Skeletal muscle tissue (tissue), 3 donors: ENCODE measurements at regions not wholly inside any gene's neighbourhood (a gene's known extent, or its start where the extent isn't known, plus 50 kb on each side); places are given as distances from the start of the nearest gene placed in this dataset.
"Not testable (repeated sequence)": the region's sequence is repeated elsewhere in the genome, so short reads cannot be mapped to it uniquely, and the experiment has no call there.

Experiments
- H3K27ac ChIP-seq: one replicate; pipeline ENCODE4 v1.7.0; 2013; ENCODE audit warnings: mild to moderate bottlenecking, low read depth, low read length, inconsistent platforms
- H3K27me3 ChIP-seq, 3 donors: one replicate each; pipeline ENCODE4 v1.7.0; 2013; ENCODE audit warnings: low read length in 3 of 3; ENCODE audit not compliant: control insufficient read depth in 3 of 3, insufficient read depth in 3 of 3
- H3K36me3 ChIP-seq, 3 donors: one replicate each; pipeline ENCODE4 v1.7.0; 2013; ENCODE audit warnings: low read length in 3 of 3; ENCODE audit not compliant: control insufficient read depth in 3 of 3, insufficient read depth in 3 of 3
- H3K4me1 ChIP-seq, 3 donors: one replicate each; pipeline ENCODE4 v1.7.0; 2013; ENCODE audit warnings: low read length in 3 of 3, mild to moderate bottlenecking in 3 of 3; ENCODE audit not compliant: control insufficient read depth in 3 of 3, insufficient read depth in 3 of 3
- H3K4me3 ChIP-seq, 3 donors: one replicate each; pipeline ENCODE4 v1.7.0; 2013; ENCODE audit warnings: low read length in 3 of 3
- H3K9ac ChIP-seq, 3 donors: one replicate each; pipeline ENCODE4 v1.7.0; 2013; ENCODE audit warnings: low read length in 3 of 3, mild to moderate bottlenecking in 3 of 3, moderate library complexity in 2 of 3, low read depth in 1 of 3
- H3K9me3 ChIP-seq, 3 donors: one replicate each; pipeline ENCODE4 v1.7.0; 2013; ENCODE audit warnings: low read length in 3 of 3; ENCODE audit not compliant: control insufficient read depth in 3 of 3
- donor health status: Osteomylitis.

DNA sequence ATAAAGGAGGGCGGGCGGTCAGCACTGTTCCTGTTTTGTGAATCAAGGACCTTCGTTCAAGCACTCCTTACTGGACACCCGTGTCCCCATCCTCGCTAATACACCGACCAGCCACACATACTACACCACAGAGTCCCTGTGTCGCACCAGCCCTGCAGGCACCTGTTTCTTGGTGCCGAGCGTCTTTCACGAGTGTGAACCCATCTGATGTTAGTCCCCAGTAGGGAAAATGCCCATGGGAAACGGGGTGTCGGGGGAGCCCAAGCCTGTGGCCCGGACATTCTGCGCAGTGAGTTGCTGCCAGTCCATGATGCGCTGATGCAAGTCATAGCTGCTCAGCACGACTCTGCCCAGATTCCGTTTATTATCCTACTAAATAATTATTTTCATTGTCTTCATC is 74.7 kb downstream of the TTLL2 start:
- Histone ChIP-seq H3K27ac (no peak overlapping the region), H3K9ac (no peak overlapping the region), H3K36me3 (no peaks in the 10 kb centered on the region), H3K9me3 (no peaks in the 10 kb centered on the region), H3K4me1 (no peaks in the 10 kb centered on the region), H3K27me3 (peaks cover under 1 to 38% (median 22%) of the 10 kb centered on the region in 3 donors), H3K4me3 (no peak overlapping the region)

DNA sequence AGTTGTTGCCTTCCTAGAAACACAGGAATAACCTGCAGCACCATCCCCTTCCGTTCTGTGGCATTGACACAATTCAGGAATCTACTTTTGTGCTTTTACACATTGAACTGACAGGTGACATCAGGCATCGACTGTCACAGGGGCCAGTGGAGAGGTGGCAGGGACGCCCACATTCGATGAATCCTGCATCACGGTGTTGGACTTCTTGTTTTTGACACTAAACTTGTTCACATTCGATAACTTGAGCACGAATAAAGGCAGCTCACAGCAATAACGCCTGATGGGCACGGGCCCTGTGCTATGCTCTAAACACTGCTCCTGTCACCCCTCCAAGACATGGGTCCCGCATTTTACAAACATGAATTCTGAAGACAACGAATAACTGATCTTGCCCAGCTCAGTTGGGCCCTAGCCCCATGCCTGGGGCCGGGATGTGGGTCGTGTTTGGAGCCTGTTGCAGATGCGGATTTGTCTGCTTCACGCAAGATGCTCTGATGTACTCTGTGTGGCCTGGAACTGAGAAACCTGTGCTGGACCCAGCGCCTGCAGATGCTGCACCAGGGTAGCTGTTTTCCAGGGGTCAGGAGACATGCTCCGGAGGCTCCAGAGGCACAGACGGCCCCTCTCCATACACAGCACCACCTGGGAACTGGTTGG is 75.7 kb downstream of the TTLL2 start:
- Histone ChIP-seq H3K4me1 (no peaks in the 10 kb centered on the region), H3K27me3 (peaks cover 4 to 46% (median 26%) of the 10 kb centered on the region in 3 donors), H3K4me3 (no peak overlapping the region), H3K9me3 (no peaks in the 10 kb centered on the region), H3K36me3 (no peaks in the 10 kb centered on the region), H3K9ac (no peak overlapping the region), H3K27ac (no peak overlapping the region)

DNA sequence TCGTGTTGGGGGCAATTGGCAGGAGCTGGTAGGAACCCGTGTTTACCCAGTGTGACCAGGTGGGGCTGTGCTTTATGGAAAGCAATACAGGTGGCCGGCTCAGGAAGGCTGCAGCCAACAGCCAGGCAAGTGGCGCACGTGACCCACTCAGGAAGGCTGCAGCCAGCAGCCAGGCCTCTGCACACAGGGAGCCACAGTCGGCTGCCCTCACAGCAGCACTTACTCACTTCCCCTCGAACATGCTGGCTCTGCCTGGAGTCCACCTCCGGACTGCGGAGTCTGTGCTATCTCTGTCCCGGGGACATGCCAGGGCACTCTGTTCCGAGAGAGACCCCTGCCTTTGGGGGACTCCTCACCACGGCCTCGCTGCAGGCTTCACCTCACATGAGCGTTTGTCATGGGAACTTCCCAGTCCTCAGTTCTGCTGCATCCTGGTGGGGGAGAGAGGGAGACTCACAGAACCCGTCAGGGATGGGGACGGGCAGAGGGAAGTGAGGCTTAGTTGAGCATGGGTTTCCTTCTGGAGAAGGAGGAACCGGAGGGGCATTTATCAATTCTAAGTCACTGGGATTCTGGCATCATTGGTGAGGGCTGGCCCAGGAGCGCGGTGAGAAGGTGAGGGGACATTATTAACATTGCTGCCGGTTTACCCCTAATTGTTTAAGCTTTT is 76.8 kb downstream of the TTLL2 start:
- H3K36me3 ChIP-seq: no peaks in the 10 kb centered on the region
- H3K4me3 ChIP-seq: no peak overlapping the region
- no peaks in the 10 kb centered on the region for H3K4me1 ChIP-seq
- no peaks in the 10 kb centered on the region for H3K9me3 ChIP-seq
- no peak overlapping the region for H3K27ac ChIP-seq
- H3K9ac ChIP-seq: no peak overlapping the region
- H3K27me3 ChIP-seq: peaks cover 4 to 53% (median 35%) of the 10 kb centered on the region in 3 donors

DNA sequence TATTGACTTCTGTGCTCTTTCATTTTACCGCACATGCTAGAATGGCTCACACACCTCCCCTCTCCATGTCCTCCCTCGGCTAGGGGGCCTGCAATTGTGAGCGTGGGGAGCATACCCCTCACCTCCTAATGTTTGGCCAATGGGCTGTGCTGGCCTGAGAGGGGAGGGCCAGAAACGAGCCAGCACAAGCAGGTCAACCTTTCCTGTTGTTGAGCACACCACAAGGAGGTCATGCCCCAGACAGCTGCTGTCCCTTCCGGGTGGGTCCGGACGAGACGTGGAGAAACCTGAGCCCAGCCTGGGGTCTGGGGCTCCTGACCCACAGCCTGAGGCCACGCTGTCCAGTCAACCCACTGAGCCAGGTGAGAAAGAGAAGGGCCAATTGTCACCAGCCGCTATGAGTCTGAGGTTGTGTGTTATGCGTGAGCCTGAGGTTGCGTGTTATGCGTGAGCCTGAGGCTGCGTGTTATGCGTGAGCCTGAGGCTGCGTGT is 77.4 kb downstream of the TTLL2 start:
- H3K9ac ChIP-seq: no peak overlapping the region
- H3K9me3 ChIP-seq: no peaks in the 10 kb centered on the region
- H3K36me3 ChIP-seq: no peaks in the 10 kb centered on the region
- H3K27ac ChIP-seq: no peak overlapping the region
- no peak overlapping the region for H3K4me3 ChIP-seq
- peaks cover 4 to 53% (median 35%) of the 10 kb centered on the region in 3 donors for H3K27me3 ChIP-seq
- H3K4me1 ChIP-seq: no peaks in the 10 kb centered on the region

DNA sequence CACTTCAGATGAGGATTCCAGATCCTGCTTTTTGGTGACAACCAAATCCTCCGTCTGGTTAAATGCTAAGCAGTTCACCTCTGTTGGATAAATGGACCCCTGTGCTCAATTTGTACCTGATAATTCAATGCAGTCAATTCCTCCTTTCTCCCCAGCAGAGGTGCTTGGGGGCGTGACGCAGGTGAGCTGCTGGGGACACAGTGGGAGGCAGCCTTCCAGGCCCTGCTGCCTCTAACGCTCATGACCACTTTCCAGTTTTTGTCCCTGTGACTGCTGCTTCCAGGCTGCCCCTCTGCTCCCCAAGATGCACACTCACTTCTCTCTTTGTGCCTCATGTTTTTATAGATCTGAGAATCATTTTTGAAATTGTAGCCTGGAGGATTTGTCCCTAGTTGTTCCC is 78.5 kb downstream of the TTLL2 start:
- no peak overlapping the region for H3K27ac ChIP-seq
- no peak overlapping the region for H3K9ac ChIP-seq

GRCh38 chr6:167404385-167405049 is 79.6 kb downstream of the TTLL2 start:
- no peak overlapping the region for H3K9ac ChIP-seq
- no peak overlapping the region for H3K27ac ChIP-seq
- no peaks in the 10 kb centered on the region for H3K36me3 ChIP-seq
- H3K4me1 ChIP-seq: no peaks in the 10 kb centered on the region
- peaks cover 4 to 56% (median 35%) of the 10 kb centered on the region in 3 donors for H3K27me3 ChIP-seq
- no peaks in the 10 kb centered on the region for H3K9me3 ChIP-seq
- H3K4me3 ChIP-seq: no peak overlapping the region

More for the DNA sequence above, 78.5 kb downstream of the TTLL2 start:
- H3K9me3 ChIP-seq: no peaks in the 10 kb centered on the region
- no peaks in the 10 kb centered on the region for H3K36me3 ChIP-seq
- H3K27me3 ChIP-seq: peaks cover 4 to 56% (median 35%) of the 10 kb centered on the region in 3 donors
- no peak overlapping the region for H3K4me3 ChIP-seq
- no peaks in the 10 kb centered on the region for H3K4me1 ChIP-seq

DNA sequence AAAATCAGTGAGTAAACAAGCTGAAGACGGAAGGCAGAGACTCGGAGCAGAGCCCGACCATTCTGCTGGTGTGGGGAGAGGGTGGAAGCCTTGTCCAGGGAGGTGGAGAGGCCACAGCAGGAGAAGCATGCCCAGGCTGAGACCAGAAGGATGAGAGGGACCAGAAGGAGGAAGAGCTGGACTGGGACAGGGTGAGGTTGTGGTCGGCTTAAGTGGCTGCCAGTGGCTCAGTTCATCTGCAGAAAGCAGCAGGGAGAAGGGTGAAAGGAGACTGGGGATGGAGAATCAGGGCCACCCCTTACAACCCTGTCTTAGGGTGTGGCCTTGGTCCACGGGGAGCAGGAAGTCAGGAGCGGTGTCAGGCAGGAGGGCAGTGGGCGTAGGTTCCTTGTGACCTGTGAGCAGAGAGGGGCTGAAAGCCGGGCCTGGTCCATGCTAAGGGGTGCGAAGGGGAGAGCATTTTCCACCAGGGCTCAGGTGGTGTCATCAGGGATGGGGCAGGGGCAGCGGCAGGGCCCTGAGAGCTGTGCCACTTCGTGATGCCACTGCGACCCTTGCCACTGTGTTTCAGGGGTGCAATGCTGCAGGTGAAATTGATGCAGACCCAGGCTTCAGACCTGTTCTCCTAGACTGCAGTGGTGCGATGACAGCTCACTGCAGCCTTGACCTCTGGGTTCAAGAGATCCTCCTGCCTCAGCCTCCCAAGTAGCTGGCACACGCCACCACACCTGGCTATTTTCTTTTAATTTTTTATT is 81.1 kb downstream of the TTLL2 start:
- H3K27ac ChIP-seq: no peak overlapping the region
- no peaks in the 10 kb centered on the region for H3K9me3 ChIP-seq
- peaks cover 4 to 42% (median 38%) of the 10 kb centered on the region in 3 donors for H3K27me3 ChIP-seq
- no peak overlapping the region for H3K9ac ChIP-seq
- H3K4me3 ChIP-seq: no peak overlapping the region
- H3K36me3 ChIP-seq: no peaks in the 10 kb centered on the region
- H3K4me1 ChIP-seq: no peaks in the 10 kb centered on the region

DNA sequence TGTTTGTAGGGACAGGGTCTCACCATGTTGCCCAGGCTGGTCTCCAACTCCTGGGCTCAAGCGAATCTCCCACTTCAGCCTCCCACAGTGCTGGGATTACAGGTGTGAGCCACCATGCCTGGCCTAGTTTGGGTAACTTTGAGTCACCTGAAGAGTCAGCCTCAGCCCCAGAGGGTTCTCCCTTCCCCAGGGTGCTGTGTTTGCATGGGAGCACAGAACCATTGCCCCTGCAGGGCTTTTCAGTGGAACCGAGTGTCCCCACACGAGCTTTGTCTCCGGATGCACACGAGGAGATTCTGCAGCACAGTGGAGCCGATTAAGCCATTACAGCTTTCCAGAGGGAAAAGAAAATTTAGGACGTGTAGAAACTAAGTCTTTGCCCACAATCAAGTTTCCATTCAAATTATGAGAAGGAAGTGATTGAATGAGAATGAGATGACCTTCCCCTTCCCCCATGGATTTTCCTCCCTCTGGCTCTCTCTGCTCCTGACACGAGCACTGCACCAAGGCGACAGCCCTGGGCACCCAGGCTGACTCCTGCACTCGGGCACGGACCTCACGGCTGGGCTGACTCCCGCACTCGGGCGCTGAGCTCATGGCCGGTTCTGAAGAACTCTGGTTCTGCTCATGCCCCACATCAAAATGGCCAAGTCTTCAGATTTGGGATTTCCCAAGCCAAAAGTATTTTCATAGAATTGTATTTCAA is 81.8 kb downstream of the TTLL2 start:
- H3K9ac ChIP-seq, H3K4me1 ChIP-seq, H3K4me3 ChIP-seq, H3K27ac ChIP-seq, H3K36me3 ChIP-seq, H3K9me3 ChIP-seq: not testable (repeated sequence)
- peaks cover 4 to 35% (median 33%) of the 10 kb centered on the region in 3 donors for H3K27me3 ChIP-seq

DNA sequence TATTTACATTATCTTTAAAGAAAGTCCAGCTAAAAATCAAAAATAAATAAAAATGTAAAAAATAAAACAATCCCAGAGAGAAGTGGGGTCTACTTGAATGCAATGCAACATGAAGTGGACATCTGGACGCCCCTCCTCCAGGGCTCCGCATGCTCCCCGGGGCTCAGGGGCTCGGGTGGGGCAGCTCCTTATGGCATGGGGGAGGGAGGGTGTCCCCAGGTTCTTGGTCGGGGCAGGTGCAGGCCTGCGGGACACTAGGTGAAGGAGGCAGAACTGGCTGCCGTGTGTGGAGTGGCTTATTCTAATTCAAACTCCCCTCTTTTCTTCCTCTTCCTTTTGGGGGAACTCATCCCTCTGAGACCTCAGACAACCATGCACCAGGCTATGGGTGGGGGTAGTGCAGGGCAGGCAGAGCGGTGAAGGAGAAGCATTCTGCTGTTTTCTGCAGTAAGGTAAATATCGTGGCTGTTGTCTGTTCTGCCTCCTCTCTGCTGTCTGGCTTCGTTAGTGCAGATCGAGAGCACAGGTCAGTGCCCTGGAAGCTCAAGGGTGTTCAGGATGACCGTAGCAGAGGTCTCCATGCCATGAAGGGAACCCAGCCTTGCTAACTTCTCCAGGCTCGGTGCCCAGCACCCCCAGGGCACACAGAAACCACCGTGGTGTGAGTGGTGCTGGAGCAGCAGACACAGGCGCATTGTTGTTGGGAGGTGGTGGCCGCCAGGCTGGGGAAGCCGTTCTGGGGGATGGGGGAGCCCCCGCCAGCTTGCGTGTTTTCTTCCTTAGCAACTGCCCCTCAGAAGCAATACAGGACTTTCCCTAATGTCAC is 82.6 kb downstream of the TTLL2 start:
- Histone ChIP-seq H3K27me3 (peaks cover 4 to 32% (median 31%) of the 10 kb centered on the region in 3 donors), H3K36me3 (no peaks in the 10 kb centered on the region), H3K9me3 (no peaks in the 10 kb centered on the region), H3K27ac (no peak overlapping the region), H3K4me1 (no peaks in the 10 kb centered on the region), H3K9ac (no peak overlapping the region), H3K4me3 (no peak overlapping the region)
